GM18907 (cell line): ENCODE measurements at regions not wholly inside any gene's neighbourhood (a gene's known extent, or its start where the extent isn't known, plus 50 kb on each side); places are given as distances from the start of the nearest gene placed in this dataset.

Experiments
- ATAC-seq: cut with Tn5 transposase; IDR thresholded peaks from one replicate; pipeline ENCODE4 v1.9.1; 2021; ENCODE audit warnings: mild to moderate bottlenecking, moderate library complexity; ENCODE audit not compliant: unreplicated experiment

DNA sequence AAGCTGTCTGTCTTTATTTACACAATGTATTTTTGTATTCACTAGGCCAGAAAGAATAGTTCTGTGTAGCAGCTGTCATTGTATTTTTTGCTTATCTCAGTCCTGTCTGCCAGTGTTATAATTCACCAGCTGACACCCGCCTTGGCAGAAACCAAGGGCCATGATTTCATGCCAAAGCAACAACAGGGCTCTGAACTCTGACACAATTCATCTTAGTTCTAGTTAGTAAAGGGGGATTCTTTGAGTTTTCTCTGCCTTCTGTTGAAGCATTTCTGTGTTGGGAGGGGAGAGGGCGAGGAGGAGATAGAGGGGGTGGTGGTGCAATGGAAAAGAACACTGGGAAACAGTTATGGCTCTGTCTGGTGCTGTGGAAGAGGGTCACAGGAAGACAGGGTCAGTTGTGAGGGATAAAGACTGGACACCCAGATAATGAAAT, 684.6 kb upstream of the MARCKS start:
- ATAC-seq: no peak

DNA sequence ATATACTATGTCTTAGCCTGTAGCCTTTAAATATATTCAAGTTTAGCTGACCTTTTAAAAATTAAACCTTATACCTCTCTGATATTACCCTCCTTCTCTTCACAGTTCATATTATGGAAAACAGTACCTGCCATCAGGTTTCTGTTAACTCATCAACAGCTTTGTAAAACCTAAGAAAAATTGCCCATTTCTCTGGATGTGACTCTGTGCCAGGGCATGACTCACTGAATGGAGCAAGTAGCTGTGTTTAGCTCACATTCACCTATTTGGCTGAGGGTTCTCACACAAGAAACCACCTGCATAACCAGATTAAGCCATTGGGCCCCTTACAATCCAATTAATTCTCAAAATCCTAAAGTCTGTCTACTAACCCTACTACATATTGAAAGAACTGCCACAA, 678.8 kb upstream of the MARCKS start:
- no peak for ATAC-seq

DNA sequence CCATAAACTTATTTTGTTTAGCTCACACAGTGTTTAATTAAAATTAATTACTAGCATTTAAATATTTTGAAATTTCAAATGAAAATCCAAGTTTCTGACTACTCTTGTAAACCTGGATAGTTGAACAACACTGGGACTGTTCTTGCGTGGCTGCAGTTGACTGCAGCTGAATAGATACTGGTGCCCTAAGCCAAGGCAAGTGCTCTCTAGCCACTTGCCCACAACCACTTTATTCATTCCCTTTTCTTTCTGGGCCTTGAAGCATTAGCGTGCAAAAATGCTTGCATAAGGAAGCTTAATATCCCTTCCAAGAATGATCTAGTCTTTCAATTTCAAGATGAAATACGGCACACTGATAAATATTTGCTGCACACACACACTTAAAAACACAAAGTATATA, 676.0 kb upstream of the MARCKS start:
- no peak for ATAC-seq

DNA sequence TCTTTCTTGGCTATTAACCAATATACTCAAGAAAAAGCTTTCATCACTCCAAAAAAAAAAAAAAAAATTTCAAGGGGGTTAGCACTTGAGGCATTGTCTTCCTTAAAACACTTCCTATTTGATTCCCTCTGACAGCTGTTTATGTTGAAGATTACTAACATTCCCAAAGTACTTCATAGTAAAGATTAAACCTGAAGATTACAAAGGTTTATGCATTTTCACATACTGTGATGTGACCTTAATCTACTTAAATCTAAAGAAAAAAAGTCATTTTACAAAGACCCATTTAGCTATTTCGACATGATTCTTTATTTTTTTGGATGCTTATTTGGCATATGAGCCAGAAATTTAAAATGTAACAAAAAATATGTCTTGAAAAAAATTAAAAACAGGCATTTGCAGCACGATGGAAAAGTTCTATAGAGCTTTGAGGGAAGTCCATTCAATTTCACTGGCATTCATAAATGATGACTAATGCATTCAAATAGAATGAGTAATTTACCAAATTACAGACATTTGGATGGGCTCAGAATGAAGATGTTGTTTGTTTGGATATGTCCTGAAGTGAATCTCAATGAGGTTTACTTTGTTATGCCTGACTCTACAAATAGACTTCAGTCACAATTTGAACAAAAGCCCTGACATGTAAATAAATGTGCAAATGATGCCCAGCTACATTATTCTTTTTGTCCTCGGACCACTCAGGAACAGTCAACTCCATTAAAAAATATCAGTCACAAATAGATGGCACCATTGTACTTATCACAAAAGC, 674.6 kb upstream of the MARCKS start:
- ATAC-seq: no peak

DNA sequence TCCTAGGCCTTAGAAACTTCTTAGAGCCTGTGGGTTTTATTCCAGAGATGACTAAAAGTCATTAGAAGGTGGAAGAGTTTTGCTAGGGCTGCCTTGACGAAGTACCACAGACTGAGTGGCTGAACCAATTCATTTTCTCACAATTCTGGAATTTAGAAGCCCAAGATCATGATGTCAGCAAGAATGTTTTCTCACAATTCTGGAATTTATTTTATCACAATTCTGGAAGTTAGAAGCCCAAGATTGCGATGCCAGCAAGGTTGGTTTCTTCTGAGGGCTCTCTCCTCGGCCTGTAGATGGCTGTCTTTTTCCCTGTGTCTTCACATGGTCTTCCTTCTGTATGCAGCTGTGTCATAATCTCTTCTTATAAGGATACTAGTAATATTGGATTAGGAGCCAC, 672.9 kb upstream of the MARCKS start:
- ATAC-seq: no peak

DNA sequence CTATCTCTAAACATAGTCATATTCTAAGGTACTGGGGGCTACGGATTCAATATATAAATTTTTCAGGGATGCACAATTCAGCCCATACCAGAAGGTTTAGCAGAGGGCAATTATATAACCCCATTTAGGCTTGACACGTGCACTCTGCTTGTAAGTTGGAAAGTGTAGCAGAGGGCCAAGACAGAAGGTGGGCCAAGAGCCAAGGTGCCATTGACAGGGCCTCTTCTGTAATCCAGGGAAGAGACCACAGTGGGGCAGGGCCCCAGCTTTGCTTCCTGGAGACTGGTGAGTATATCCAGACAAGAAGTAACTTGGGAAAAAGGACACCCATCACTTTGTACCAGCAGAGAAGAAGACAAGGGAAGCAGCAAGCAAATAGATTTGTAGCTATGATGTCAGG, 672.4 kb upstream of the MARCKS start:
- no peak for ATAC-seq

DNA sequence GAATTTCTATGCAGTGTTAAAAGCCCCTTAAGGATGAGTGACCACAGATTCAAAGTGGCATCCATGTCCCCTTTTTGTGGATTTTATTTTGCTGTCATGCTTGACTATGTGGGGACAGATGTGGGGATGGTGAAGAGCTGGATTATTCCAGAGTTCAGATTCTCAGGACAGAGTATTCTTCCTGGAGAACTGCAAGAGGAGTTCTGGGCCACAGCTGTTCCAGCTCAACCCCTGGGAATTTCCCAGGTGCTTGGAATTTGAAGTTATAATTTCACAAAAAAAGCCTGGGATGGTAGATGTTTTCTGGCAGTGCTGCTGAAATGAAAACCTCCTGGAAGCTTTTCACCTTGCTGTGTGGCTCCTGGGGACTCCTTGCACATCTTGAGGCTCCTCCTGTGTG, 671.8 kb upstream of the MARCKS start:
- ATAC-seq: no peak

DNA sequence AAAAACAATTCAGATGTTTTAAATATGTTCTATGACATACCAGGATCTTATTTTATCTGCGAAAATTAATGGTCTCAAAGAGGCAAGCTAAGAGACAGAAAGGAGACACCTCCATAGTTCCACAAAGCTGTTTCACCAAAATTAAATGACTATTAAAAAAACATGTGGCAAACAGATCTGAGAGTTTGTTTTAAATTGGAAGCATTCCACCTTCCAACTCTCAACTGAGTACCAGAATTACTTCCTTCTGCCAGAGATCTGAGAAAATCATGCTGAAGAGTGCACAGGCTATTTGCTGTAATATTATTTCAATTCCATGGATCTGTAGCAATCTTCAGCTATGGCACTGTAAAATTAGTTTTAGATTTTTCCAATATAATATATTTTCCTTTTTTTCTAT, 669.5 kb upstream of the MARCKS start:
- no peak for ATAC-seq

DNA sequence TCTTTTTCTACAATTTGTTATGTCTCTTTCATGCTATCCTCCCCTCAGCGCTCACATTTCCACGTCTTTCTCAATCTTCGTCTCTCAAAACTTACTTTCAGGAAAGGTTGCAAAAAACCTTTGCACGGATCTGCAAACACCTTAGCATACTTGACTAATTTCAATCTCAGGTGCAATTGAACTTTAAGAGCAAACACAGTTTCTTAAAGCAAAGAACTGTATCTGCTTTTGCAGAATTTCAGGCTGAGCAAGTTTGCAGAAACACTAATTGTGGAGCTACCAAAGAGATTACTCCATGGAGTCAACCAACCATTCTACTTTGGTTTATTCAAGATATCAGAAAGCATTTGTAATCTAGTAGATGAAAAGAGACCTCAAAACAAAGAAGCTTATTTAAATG, 668.2 kb upstream of the MARCKS start:
- no peak for ATAC-seq

DNA sequence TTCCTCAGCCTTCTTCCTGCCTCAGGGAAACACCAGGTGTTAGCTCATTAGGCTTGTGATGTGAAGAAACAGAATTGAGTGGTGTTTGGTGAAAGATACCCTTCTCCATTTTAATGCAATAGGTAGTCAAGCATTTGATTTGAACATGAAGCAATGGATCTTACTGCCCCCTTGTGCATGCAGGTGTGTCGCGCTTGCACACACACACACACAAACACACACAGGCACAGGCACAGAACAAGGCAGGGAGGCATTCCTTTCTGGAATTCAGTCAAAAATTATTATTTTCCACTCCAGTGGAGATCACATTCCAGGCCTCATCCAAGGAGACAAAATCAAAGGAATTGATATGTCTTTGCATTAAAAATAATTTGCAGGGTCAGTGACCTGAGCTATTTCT, 667.0 kb upstream of the MARCKS start:
- no peak for ATAC-seq

DNA sequence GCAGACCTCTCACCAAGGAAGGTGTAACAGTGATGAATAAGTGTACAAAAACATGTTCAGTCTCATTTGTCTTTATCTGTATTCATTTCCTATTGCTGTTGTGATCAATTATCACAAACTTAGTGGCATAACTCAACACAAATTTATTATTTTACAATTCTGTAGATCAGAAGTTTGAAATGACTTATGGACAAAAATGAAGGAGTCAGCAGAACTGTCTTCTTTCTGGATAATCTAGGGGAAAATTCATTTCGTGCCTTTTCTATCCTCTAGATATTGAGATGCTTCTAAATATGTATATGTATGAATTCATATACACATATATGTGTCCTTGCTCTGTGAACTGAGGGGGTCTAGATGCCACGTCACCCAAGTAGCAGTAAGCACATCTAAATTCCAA, 663.1 kb upstream of the MARCKS start:
- ATAC-seq: no peak

DNA sequence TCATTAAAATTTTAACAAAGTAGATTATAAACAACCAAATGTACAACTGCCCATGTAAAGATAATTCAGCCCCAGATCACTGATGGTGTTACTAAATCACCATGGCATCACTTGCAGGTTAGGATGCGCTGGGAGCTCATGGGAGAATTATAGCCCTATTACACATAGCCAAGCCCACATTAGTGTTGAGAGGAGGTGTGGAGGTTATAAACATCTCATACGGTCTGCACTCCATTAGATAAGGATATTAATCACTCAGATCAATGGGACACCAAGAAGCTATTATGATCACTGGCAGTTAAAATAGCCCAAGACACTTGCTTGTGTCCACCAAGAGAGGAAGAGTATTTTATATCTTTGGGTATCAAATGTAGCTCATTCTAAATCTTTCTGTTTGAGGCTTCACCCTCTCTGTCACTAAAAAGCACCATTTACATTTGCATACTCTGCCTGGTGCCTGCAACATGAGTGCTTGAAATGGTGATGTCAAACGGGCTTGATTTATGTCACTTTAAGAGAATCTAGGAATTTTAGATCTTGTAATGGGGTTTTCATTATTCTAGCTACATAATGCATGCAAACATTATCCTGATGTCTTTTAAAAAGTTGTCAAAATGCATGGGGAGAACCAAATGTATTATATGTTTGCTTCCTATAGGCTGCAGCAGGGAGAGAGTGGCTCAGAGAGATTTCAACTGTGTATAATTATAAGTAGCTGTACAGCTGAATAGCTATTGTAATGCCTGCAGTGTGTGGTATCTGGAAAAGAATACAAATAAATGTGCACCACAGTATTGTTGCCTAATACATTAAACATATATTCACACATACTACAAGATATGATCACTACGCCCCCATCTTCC, 654.1 kb upstream of the MARCKS start:
- ATAC-seq: no peak

DNA sequence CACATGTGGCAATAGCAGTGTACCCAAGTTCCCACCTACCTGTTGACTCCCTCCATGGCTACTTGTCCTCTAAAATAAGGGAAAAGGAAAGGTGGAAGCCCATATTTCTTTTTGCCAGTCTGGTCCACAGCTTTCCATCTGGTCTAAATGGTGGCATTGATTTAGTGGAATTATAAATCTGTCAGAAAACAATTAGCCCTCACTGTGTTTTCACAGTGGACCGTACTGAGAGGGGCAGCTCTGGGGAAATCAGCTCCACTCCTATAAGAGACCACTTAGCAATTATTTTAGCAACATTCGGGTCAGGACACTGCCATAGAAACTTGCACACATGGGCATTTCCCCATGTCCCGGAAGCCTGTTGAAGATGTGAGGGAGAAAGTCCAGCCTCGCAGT, 653.4 kb upstream of the MARCKS start:
- ATAC-seq: no peak

DNA sequence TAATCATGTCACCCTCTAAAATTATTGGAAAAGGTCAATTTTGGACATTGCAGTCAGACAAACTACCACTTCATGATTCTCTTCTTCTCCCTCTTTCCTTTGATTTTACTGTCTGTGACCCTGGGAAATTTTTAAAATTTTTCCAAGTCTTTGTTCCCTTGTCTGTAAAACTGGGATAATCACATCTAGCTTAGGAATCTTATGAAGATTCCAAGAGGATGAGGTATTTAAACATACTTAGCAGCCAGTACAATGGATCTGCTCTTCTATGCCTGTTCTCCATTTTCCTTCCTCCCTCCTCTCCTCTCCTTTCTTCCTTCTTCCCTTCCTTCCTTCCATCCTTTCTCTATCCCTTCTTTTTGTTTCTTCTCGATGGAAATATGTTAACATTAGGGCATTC, 651.6 kb upstream of the MARCKS start:
- ATAC-seq: no peak

DNA sequence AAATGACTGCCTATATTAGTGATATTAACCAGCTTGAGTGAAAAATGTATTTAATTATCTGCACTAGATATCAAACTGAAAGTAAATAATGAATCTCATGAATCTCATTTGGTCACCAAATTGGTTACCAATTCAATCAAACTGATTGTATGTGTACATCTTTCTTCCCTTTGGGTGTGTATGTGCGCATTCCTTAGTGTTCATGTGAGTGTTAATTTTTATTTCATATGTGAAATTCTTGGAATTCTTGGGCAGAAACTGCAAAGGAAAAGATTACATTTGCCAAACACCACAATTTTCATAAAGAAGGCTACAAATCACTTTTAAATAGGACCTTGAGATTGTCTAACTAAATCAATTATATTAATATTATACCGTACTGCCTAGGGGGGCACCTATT, 648.4 kb upstream of the MARCKS start:
- no peak for ATAC-seq

DNA sequence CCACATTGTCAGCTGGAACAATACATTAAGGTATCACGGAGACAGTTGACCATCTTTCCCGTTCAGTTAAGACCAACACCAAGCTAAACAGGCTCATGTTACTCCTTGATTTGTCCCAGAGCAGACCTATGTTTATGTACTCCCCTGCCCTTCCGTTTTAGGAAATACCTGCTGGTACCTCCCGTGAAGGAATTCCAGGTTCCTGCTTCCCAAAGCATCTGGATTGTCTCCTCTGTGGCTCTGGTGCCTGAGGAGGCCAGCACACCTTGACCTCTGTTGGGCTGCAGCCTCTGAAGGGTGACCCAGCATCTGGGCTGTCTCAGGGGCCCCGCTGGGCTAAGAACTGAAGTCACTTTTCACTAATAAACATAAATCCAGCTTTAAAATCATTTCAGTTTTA, 647.8 kb upstream of the MARCKS start:
- no peak for ATAC-seq

DNA sequence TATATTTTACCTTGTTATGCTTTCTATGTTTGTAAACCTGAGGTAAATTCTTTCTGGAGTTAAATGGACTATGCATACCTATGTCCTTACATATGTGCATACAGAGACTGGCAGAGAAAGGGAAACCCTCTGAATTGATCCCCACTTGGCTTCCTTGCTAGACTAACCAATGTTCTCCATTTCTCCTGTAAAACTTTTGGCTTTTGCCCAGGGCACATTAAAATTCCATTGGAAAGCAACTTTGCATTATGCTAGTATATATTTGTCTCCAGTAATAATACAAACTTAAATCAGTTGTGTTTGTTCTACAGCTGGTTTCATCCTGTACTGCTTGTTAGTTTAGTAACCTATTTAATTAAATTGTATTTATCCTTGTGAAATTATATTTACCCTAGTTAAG, 646.0 kb upstream of the MARCKS start:
- ATAC-seq: no peak

DNA sequence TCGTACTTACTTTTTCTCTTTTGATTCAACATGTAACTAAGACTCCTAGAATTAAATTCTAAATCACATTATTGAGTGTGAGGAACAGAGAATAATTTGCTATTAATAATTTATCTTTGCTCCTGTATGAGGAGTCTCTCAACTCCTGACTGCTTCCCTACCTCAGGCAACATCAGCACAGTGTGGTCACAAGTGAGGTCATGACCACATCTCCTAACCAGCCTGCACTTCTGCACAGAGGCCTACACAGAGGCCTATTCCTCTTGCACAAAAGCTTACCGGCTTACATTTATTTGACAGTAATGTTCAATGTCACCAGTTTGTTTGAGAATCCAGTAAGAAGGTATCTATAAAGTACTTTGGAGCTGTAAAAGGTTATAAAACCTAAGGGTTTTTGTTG, 637.4 kb upstream of the MARCKS start:
- ATAC-seq: no peak

DNA sequence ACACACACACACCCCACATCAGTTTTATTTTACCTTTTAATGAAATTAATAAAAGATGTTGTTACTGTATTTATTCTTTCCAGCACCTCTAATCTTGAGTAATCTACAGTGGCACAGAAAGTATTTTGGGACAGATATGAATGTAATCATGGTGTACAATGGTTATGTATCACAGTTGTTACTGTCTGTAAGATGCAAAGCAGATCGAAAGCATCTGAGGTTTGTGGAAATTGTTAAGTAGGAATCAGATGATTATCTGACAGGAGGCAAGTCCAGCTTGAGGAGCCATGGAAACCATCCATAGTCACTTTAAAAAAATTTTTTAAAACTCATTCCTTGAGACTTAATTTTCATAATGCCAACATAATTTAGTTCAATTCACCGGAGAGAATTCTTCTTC, 636.3 kb upstream of the MARCKS start:
- no peak for ATAC-seq

DNA sequence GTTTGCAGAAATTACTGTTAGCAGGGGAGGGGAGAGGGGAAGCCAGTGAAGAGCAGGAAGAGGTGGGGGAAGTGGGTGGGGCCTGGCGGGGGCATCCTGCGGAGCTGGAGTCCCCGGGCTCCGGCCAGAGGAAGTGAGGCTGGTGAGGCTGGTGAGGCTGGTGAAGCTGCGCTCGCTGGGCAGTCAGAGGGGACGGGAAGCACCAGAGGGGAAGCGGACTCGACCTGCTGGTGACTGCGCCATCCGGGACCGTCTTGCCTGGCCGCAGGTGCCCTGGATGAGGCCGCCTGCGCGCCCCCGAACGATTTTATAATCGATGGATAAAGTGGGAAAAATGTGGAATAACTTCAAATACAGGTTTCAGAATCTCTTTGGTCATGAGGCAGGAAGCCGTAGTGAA, 635.3 kb upstream of the MARCKS start:
- ATAC-seq: no peak

DNA sequence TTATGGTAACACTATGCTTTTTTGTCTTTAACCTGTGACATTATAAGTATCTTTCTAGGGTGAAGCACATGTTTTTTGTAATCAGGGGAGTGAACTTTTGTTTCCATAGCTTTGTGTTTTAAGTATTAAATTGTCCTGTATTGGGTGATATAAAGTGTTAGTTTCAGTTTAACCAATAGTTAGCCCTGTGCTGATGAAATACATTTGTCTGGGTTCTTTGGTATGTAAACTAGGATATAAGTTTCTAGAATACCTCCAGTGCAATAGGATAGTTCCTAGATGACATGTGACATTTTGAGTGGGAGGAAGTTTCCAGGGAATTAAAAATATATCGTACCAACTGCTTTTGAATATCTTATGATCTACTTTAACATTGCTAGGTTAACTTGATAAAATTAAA, 611.0 kb upstream of the MARCKS start:
- ATAC-seq: no peak

DNA sequence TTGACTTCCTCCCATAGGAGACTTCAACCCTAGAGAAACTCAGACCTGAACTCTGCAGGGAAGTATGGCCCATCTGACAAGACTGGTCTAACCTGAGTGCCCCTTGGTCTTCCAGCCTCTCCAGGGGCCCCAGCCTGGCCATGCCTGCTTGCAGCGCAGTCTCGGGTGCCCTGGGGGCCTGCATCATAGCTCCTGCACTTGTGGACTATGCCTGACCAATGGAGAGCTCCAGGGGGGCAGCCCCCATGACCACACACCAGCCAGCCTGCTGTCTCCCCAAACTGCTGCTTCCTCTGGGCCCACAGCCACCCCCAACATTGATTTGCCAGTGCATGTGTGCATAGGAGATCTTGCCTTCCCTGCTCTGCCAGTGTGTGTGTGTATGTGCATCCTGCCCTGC, 608.6 kb upstream of the MARCKS start:
- no peak for ATAC-seq
